NCI-H510A (cell line): ENCODE measurements at regions not wholly inside any gene's neighbourhood (a gene's known extent, or its start where the extent isn't known, plus 50 kb on each side); places are given as distances from the start of the nearest gene placed in this dataset.

Experiments
- DNase-seq: peaks from one replicate; lab custom pipeline; 2025; lab: John Stamatoyannopoulos, UW

DNA sequence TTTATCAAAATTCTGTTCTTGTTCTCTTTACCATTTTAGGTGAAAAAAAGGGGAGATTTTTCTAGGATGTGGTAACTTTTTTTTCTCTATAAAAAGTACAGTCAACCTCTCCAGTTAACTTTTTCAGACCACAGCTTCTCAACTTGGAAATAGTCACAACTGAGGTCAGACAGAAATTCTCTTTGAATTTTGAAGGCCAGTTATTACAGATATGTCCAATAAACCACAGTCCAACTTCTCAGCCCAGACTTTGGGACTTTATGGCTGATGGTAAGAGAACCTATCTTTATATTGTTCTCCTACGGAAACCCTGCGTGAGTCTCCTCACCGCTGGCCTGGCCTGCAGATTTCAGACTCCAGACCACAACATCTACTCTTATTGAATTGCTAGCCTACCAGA lies 176.7 kb downstream of the DACT1 start:
- DNase-seq = no peak

DNA sequence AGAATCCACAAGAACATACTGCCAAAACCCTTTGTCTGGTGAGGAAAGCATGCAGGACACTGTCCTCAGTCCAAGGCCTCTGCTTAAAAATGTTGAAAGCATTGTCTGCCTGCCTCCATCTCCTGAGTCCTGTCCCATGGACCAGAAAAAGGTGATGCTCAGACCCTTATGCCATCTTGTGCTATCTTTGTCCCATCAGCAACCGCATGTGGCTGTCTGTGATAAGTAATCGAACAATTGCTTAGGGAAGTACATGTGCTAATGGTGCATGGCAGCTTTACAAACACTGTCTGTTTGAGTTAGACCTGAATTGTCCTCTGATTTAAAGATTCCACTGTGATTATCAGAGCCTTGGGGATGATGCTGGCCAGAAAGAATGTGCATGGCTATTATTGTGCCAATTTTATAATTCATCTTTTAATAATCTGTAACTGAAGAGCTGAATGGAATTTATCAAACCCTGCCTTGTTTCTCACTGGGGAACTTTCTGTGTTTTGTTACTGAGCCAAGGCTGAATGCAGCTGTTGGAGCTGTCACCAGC lies 177.5 kb downstream of the DACT1 start:
- DNase-seq = no peak

DNA sequence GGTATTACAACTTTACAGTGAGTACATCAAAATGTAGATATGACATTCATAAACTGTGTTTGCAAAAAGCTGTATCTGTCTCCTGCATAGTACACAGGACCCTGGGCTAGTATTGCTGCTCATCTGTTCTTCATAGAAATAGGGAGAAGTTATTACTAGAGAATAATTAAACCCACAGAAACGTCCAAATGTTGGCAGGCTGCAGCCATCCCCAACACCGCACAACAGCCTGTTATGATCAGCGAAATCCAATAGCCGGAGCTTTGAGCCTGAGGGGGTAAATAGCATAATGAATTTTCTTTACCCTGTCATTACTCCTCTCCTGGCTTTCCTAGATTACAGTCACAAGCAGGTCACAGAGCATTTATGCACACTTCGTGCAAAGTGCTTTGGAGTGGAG lies 178.0 kb downstream of the DACT1 start:
- no peak for DNase-seq

DNA sequence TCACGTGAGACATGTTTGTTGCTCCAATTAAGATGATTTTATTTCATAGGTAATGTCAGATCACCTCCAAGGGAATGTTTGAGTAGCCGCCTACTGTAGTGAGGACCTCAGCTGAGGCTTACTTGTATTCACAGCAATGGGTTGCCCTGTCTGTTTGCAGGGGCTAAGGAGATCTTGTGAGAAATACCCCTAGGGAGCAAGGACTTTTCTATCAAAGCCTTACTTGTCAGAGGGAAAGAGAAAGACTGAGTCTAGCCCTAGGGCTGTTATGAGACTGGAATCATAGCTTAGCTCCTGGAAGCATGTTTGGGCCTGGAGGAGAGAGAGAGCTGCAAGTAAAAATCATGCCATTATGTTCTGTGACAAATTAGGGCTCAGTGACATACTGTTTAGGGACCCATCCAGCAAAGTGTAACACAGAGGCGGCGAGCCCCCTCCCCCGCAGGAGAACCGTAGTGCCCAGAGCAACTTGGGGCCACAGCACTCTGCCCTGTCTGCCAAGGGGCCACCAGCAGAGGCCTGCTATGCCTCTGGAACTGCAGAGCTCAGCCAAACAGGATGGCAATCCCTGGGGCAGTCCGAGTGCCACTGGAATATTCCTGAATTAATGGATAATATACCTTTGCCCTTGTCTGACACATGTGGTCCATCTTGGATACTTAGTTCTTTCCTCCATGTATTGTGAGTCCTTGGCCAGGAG lies 178.8 kb downstream of the DACT1 start:
- DNase-seq = no peak

DNA sequence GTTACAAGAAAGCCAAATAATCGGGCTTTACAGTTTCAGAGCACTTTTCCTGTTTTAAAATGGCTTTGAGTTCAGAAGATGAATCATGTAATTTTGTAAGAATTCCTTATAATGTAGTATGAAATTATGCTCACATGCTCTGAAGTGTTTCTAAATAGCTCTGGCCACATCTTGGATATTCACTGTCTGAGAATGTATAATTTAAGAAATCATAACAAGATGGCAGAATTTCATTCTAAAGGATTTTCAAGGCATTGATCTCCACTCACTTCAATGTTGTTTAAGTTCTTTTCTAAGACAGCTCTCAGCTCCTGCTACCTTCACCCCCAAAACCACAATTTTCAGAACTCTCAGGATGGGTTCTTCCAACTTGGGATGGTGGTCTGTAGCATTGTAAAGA lies 180.1 kb downstream of the DACT1 start:
- no peak for DNase-seq

DNA sequence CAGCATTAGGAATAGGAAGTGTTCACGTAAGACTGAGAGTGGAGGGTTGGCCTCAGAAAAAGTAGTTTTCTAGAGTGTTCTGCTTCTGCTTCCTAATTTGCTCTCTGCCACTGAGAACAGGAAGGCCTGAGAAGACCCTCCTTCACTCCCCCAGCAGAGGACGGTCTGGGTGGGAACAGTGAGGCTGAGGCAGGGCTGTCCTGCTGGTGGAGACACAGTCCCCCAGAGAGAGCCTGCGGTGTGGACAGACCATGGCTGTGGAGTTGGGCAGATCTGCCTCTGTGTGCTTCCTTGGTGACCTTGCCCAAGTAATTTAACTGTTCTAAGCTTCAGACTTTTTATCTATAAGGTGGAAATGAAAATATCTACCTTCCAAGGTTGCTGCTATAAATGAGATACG lies 182.3 kb downstream of the DACT1 start:
- no peak for DNase-seq

DNA sequence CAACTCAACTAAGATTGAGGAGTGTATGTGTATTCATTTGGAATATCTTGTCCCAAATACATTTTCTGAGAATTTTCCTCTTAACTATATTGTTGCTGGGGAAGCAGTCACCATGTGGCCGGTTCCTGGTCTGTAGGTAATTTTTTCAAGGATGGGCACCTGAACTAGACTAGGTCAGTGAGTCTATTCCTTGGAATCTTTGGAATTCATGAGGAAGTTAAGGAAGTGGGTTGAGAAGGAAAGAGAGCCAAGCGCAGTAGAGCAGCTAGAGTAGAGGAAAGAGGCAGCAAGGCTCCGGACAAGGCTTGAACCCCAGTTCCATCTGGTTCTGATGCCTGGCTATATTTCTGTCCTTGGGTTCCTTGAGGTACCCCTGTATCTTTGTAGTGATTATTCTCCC lies 183.7 kb downstream of the DACT1 start:
- no peak for DNase-seq

DNA sequence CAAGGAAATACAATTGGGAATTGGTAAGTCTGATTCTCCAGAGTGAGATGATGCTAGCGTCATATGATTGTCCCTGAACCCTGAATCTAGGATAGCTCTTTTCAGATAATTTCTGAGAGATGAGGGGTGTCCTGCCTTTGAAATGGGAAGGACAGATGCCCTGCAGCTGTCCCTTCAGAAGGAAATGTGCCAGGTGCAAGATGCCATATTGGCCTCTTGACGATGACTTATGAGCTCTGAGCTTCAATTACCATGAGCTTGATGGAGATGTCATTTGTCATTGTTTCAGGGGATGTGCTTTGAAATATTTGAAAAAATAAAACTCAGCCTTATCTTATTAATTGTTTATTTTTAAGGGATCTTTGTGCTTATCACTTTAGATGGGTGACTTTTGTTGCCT lies 185.1 kb downstream of the DACT1 start:
- DNase-seq = peak; percentile 44

DNA sequence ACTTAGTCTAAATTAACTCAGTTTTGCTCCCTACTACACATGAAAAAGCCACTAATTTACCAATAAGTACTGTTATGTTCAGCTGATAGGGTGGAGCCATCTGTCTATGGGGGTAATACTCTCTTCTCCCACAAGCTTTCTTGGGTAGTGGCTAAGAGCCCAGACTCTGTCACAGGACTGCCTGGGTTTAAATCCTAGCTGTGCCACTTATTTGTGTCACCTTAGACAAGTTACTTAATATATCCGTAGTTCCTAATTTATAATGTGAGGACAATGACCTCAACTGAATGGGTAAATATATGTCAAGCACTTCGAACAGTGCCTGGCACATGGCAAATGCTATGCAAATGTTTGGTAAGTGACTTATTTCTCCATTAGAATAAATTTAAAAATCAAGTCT lies 185.6 kb downstream of the DACT1 start:
- DNase-seq = no peak

DNA sequence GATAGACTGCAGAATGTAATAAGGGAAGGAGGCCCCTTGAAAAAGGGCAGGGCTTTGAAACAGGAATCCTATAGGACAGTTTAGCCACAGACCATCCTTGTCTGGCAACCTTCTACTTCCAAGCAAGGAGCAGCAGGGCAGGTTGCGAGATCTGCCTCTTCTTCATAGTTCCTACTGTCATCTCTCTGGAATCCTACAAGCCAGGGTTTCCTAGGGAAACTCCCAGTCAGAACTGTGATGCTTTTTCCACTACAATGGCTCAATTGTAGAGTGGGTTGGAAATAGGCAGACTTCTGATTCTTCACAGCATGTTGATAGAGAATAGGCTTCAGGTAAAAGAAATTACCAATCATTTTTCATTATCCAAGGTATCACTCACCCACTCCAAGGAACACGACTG lies 186.3 kb downstream of the DACT1 start:
- no peak for DNase-seq

DNA sequence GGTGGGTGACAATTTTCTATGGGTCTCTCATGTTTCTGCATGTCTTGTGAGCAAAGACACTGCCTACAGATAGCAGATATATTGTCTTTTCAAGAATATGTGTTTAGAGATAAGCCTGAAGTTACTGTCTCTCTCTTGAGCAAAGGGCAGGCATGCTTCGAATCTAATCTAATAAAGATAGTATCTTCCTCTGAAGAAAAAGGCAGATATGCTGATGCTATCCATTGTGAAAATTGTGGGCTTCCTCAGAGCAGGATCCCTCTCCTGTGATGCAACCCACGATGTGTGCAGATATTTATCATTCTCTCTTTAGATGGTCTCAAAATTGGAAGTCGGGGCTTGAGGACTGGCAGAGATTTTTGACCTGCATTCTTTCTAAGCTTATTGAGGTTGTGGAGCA lies 187.0 kb downstream of the DACT1 start:
- no peak for DNase-seq

DNA sequence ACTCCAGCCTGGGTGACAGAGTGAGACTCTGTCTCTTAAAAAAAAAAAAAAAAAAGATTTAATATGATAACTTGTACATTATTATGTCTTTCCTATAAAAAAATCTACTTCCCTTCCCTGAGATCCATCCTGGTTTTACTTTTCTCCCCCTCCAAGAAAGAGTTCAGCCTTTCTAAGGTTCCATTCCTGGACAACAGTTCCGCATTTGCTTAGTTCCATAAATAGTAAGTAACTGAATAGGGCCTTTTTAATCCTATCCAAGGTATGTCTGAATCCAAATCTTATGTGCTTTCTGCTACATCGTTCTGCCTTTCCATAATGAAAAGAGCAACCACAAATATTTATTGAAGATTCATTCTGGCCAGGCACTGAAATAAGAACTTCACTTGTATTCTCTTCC lies 187.8 kb downstream of the DACT1 start:
- no peak for DNase-seq

DNA sequence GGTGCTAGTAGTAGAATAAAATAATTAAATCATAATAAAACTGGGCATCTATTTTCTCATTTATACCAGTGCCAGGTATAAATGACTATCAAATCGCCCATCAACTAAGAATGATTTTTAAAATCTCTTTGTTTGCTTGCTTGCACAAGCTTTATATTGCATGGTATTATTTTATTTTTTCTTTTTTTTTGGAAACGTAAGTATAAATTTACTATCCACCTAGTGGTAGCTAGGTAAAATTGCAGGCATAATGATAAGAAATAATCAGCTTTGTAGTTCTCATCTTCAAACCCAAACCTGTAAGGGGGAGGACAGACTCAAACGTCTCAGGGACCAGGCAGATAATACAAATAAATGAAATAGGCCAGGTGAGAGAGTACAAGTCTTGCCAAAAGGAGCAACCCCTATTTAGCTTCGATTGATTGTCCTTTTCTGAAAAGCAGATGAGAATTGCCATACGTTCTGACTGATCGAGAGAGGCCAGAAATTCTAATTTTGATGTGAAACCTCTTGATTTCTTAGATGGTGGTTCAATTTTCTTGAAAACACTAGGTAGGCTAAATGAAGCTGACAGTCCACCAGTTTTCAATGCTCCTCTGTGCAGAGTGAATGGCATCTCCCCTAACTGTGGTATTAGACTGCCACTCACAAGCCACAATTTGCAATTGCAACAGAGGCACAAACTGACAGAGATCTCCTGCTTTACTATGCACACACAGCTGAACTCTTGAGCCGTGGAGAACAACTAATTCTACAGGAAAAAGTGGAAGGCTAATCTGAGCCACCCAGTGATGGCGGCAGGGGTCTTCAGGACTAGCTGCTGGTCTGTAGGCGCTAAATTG lies 189.3 kb downstream of the DACT1 start:
- no peak for DNase-seq

DNA sequence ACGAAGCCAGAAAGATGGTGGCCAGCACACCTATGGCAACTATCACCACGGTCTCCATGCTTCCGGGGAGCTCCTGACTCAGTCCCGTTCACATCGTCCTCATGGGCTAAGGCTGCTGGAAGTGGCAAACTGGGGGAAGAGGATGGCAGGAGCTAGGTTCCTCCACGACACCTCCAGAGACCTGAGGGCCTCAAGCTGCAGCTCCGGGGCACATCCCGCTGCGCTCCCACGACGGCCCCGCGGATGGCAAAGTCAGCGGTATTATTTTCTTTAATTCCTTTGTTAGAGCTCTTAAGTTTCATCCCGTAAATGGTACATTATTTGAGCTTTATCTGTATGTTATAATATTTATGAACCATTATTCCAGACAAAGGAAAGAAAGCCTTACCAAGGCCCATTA lies 190.5 kb downstream of the DACT1 start:
- no peak for DNase-seq

DNA sequence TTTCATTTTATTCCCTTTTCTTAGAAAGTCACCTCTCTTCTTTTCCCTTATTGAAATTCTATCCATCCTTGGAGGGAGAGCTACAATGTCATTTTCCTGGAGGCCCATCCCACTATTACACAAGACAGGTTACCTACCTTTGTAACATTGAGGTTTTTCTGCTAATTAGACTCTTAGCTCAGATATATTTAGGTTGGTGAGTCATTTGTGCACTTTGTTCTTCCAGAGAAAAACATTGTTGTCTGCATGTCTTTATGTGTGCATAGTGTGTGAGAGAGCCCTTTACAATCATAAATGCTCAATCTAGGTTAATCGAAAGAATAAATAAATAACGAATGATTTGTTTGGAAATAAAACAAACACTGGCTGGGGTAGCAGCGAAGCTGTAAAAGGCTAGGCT lies 191.8 kb downstream of the DACT1 start:
- DNase-seq = peak; percentile 36

DNA sequence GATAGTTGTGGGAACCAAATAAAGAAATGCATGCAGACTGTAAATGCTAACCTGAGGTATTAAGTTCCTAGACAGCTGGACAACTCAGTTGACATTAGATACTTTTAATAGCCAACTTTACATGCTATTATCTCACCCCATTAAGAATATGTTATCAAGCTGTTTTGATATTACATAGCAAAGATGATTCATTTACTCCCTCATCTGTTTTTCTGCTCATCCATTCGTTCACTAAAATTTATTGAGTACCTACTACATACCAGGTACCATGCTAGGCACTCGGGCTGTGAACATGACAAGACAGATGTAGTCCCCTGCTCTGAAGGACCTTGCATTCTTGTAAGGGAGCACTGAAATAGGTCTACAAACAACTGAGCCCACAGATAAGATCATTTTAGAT lies 192.4 kb downstream of the DACT1 start:
- no peak for DNase-seq

DNA sequence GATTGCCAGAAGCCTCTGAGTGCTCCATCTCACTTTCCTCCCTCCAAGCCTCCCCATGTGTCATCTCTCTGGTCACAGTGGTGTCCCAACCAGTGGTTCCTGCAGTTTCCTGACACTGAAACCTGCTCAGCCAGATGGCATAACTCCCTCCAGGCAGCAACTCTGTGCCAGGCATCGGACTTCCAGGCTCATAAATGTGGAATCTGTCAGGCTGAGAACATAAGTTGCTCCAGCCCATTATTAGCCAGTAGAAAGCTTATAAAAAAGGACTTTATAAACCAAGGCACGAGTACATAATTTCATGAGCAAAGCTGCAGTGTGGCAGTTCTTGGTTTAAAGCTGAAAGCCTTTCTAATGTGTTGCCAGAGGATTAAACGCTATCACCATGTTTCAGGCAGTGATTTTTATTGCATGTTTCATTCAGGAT lies 194.3 kb downstream of the DACT1 start:
- no peak for DNase-seq

DNA sequence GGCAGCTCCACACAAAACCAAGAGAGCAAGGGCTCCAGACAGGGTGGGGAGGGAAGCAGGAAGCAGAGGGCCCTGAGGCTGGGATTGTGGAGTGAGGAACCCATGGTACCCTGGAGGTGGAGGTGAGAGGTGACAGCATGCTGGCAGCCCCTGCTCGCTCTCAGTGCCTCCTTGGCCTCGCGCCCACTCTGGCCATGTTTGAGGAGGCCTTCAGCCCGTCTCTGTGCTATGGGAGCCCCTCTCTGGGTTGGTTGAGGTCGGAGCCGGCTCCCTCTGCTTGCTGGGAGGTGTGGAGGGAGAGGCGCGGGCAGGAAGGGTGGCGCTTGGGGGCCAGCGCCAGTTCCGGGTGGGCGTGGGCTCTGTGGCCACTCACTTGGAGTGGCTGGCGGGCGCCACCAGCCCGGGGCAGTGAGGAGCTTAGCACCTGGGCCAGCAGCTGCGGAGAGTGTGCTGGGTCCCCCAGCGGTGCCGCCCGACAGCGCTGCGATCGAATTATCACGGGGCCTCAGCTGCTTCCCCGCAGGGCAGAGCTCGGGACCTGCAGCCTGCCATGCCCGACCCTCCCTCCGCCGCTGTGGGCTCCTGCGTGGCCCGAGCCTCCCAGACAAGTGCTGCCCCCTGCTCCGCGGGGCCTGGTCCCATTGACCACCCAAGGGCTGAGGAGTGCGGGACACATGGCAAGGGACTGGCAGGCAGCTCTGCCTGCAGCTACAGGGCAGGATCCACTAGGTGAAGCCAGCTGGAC lies 196.0 kb downstream of the DACT1 start:
- no peak for DNase-seq

DNA sequence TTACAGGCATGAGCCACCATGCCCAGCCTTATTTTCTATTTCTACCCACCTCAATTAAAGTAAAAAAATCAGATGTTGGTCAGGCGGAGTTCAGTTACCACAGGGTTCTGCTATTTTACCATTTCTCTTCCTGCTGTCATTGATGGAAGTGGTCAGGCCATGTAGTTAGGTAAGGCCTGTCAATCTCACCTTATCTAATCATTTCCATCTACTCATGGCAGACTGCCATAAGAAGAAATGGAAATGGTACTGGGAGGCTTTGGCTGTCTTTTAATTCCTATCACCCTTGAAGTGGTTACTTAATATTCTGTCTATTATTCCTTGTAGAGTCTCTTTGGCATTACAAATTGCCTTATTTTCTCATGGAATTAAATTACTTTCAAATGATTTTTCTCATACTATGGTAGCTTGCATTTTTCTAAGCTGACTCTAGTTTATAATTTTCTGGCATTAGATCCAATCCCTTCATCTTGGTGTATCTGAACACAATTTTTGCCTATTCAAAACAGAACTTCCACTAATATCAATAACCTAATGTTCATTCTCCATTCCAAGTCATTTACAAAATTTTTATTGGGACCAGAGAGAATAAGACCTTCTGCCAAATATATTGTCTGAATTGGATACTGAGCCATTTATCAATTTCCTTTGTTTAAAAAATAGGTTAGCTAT lies 198.7 kb downstream of the DACT1 start:
- DNase-seq = no peak

DNA sequence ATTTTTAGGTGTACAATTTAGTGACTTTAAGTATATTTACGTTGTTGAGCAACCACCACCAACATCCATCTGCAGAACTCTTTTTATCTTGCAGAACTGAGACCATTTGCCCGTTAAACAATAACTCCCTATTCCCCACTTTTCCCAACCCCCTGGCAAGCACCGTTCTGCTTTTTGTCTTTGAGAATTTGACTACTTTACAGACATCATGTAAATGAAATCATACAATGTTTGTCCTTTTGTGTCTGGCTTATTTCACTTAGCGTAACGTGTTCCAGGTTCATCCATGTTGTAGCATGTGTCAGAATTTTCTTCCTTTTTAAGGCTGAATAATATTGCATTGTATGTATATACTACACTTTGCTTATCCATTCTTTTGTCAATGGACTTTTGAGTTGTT lies 201.5 kb downstream of the DACT1 start:
- no peak for DNase-seq

DNA sequence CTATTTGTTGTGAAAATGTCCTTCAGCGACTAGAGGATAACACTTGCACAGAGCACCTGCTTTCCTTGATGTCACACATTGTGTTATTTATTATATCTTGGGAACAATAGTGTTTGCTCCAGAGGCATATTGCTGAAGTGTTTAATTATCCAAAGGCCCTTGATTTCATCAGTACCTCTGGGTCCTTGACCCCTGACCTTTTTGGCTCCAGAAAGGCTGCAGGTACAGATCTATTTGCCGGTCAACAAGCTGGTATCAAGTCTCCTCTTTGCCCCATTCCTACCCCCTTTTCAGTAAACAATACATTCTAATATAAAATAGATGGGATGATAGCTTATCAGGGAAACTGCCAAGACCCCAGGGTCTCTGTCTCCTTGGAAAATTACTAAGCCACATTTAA lies 206.8 kb downstream of the DACT1 start:
- DNase-seq = peak; percentile 57
